ENCODE measurements at regions not wholly inside any gene's neighbourhood (a gene's known extent, or its start where the extent isn't known, plus 50 kb on each side); places are given as distances from the start of the nearest gene placed in this dataset.

DNA sequence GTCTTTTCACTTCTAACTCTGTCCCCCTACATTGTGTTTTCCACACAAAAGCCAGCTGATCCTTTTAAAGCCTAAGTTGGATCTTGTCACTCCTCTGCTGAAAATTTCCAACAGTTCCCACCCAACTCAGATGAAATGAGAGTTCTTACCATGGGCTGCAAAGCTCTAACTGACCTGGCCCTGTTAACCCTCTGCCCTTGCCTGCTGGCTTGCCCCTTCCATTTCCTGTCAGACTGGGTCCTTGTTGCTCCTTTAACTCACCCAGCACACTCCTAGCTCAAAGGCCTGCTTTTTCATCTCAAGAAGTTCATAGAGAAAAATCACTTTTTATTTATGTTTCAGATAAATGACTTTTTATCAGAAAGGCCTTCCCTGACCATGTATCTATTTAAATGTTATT, 66.5 kb upstream of the HEY2 start:
- Histone ChIP-seq H3K9me3 (ENCODE audit: control insufficient read depth in 2 of 2, low read length in 2 of 2) (peaks cover 0 to 1% of the 10 kb centered on the region in 2 donors), H3K27me3 (ENCODE audit: control insufficient read depth in 2 of 2, insufficient read depth in 2 of 2, low read length in 2 of 2) (no peaks in the 10 kb centered on the region), H3K27ac (ENCODE audit: low read depth in 2 of 2, low read length in 2 of 2) (no peak overlapping the region), H3K4me1 (ENCODE audit: control insufficient read depth in 2 of 2, insufficient read depth in 2 of 2, low read length in 2 of 2) (no peaks in the 10 kb centered on the region), H3K36me3 (ENCODE audit: control insufficient read depth in 2 of 2, insufficient read depth in 2 of 2, low read length in 2 of 2) (no peaks in the 10 kb centered on the region), H3K9ac (ENCODE audit: low read depth in 1 of 2, low read length in 2 of 2) (no peak overlapping the region), H3K4me3 (ENCODE audit: low read length in 2 of 2) (no peak overlapping the region)

DNA sequence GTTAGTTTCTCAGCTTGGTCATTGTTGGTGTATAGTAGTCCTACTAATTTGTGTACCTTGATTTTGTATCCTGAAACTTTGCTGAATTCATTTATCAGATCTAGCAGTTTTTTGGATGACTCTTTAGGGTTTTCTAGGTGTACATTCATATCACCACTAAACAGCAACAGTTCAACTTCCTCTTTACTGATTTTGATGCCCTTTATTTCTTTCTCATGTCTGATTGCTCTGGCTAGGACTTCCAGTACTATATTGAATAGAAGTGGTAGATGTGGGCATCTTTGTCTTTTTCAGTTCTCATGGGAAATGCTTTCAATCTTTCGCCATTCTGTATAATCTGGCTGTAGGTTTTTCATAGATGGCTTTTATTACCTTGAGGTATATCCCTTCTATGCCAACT, 61.3 kb upstream of the HEY2 start:
- no peaks in the 10 kb centered on the region for H3K27me3 ChIP-seq (ENCODE audit: control insufficient read depth in 2 of 2, insufficient read depth in 2 of 2, low read length in 2 of 2)
- H3K9ac ChIP-seq (ENCODE audit: low read depth in 1 of 2, low read length in 2 of 2) = no peak overlapping the region
- no peak overlapping the region for H3K4me3 ChIP-seq (ENCODE audit: low read length in 2 of 2)
- H3K36me3 ChIP-seq (ENCODE audit: control insufficient read depth in 2 of 2, insufficient read depth in 2 of 2, low read length in 2 of 2) = no peaks in the 10 kb centered on the region
- H3K4me1 ChIP-seq (ENCODE audit: control insufficient read depth in 2 of 2, insufficient read depth in 2 of 2, low read length in 2 of 2) = no peaks in the 10 kb centered on the region
- H3K27ac ChIP-seq (ENCODE audit: low read depth in 2 of 2, low read length in 2 of 2) = no peak overlapping the region
- H3K9me3 ChIP-seq (ENCODE audit: control insufficient read depth in 2 of 2, low read length in 2 of 2) = peaks cover 0 to 1% of the 10 kb centered on the region in 2 donors

GRCh38 chr6:125693480-125693879, 56.0 kb upstream of the HEY2 start:
- Histone ChIP-seq H3K27ac (ENCODE audit: low read depth in 2 of 2, low read length in 2 of 2) (no peak overlapping the region), H3K27me3 (ENCODE audit: control insufficient read depth in 2 of 2, insufficient read depth in 2 of 2, low read length in 2 of 2) (no peaks in the 10 kb centered on the region), H3K9me3 (ENCODE audit: control insufficient read depth in 2 of 2, low read length in 2 of 2) (no peaks in the 10 kb centered on the region), H3K36me3 (ENCODE audit: control insufficient read depth in 2 of 2, insufficient read depth in 2 of 2, low read length in 2 of 2) (no peaks in the 10 kb centered on the region), H3K4me3 (ENCODE audit: low read length in 2 of 2) (no peak overlapping the region), H3K4me1 (ENCODE audit: control insufficient read depth in 2 of 2, insufficient read depth in 2 of 2, low read length in 2 of 2) (no peaks in the 10 kb centered on the region), H3K9ac (ENCODE audit: low read depth in 1 of 2, low read length in 2 of 2) (no peak overlapping the region)

DNA sequence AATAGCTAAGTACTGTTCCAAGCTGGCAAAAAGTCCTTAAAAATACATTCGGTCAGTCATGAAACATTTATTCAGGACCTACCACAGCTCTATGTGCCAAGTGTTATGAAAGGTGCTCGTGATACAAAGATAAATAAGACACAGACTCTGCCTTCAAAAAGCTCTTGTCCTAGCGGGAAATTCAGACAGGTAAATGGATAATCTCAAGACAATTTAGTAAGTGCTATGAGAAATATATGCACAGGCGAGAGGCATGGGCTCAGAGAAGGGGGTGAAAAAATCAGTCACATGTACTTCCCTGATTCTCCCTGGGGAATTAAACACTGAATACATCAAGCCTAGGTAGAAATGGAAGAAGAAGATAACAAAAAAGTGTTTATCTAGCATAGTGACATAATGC, 49.8 kb upstream of the HEY2 start:
- H3K27ac ChIP-seq (ENCODE audit: low read depth in 2 of 2, low read length in 2 of 2) = no peak overlapping the region
- H3K4me3 ChIP-seq (ENCODE audit: low read length in 2 of 2) = no peak overlapping the region
- H3K4me1 ChIP-seq (ENCODE audit: control insufficient read depth in 2 of 2, insufficient read depth in 2 of 2, low read length in 2 of 2) = no peaks in the 10 kb centered on the region
- no peaks in the 10 kb centered on the region for H3K9me3 ChIP-seq (ENCODE audit: control insufficient read depth in 2 of 2, low read length in 2 of 2)
- peaks cover 0 to 3% of the 10 kb centered on the region in 2 donors for H3K27me3 ChIP-seq (ENCODE audit: control insufficient read depth in 2 of 2, insufficient read depth in 2 of 2, low read length in 2 of 2)
- H3K9ac ChIP-seq (ENCODE audit: low read depth in 1 of 2, low read length in 2 of 2) = no peak overlapping the region
- H3K36me3 ChIP-seq (ENCODE audit: control insufficient read depth in 2 of 2, insufficient read depth in 2 of 2, low read length in 2 of 2) = no peaks in the 10 kb centered on the region

Measured in mucosa of rectum (tissue), 2 donors.